Keratinocyte (primary cell): ENCODE measurements at regions not wholly inside any gene's neighbourhood (a gene's known extent, or its start where the extent isn't known, plus 50 kb on each side); places are given as distances from the start of the nearest gene placed in this dataset.

Source experiments
- DNase-seq: peaks from one replicate; pipeline ENCODE4 v3.0.0-alpha.2; 2011; ENCODE audit warnings: low read depth, missing footprints, low spot score
- FAIRE-seq: peaks from 2 replicates; lab custom pipeline; 2011; peaks lifted over from hg19 to GRCh38; lab: Jason Lieb, UNC
- H2AFZ ChIP-seq: 2 replicates; pipeline ENCODE4 v1.6.0; 2012; ENCODE audit warnings: low read length, control low read depth, inconsistent platforms; ENCODE audit not compliant: control insufficient read depth
- H3K27ac ChIP-seq: 2 replicates; pipeline ENCODE4 v1.5.1; 2011; ENCODE audit warnings: low read length; ENCODE audit not compliant: control insufficient read depth, insufficient read depth
- H3K27me3 ChIP-seq: 3 replicates; pipeline ENCODE4 v1.6.0; 2011; ENCODE audit warnings: low read length; ENCODE audit not compliant: control insufficient read depth, insufficient read depth; ENCODE audit errors: extremely low read depth
- H3K36me3 ChIP-seq, 2 experiments: 2 replicates in 1 of 2; 3 replicates in 1 of 2; pipeline ENCODE4 v1.5.1; 2011; ENCODE audit warnings: low read length in 2 of 2, mild to moderate bottlenecking in 1 of 2; ENCODE audit not compliant: control insufficient read depth in 2 of 2, insufficient read depth in 2 of 2; ENCODE audit errors: extremely low read depth in 1 of 2
- H3K4me1 ChIP-seq: 3 replicates; pipeline ENCODE4 v1.5.1; 2011; ENCODE audit warnings: low read length; ENCODE audit not compliant: control insufficient read depth, insufficient read depth; ENCODE audit errors: extremely low read depth
- H3K4me2 ChIP-seq: 3 replicates; pipeline ENCODE4 v1.6.0; 2011; ENCODE audit warnings: low read depth, low read length; ENCODE audit not compliant: control insufficient read depth, insufficient read depth; ENCODE audit errors: extremely low read depth
- H3K4me3 ChIP-seq, 3 experiments: fragments of 200-600 bp in 1 of 3; sonication (generic) in 1 of 3; 2 replicates in 2 of 3; 3 replicates in 1 of 3; pipeline ENCODE4 v1.5.1; 2011 to 2016; ENCODE audit warnings: low read length in 3 of 3, mild to moderate bottlenecking in 3 of 3, control low read depth in 2 of 3, inconsistent platforms in 1 of 3, low read depth in 1 of 3, mixed read lengths in 1 of 3, mixed run types in 1 of 3, moderate library complexity in 1 of 3; ENCODE audit not compliant: control insufficient read depth in 2 of 3, insufficient read depth in 2 of 3; ENCODE audit errors: extremely low read depth in 1 of 3
- H3K79me2 ChIP-seq: 2 replicates; pipeline ENCODE4 v1.6.0; 2012; ENCODE audit warnings: low read length; ENCODE audit not compliant: control insufficient read depth, insufficient read depth
- H3K9ac ChIP-seq: 3 replicates; pipeline ENCODE4 v1.6.0; 2011; ENCODE audit warnings: low read length; ENCODE audit not compliant: control insufficient read depth, insufficient read depth; ENCODE audit errors: extremely low read depth
- H3K9me1 ChIP-seq: 3 replicates; pipeline ENCODE4 v1.6.0; 2011; ENCODE audit warnings: low read length; ENCODE audit not compliant: control insufficient read depth, insufficient read depth; ENCODE audit errors: extremely low read depth
- H3K9me3 ChIP-seq: 2 replicates; pipeline ENCODE4 v1.5.1; 2012; ENCODE audit warnings: low read depth, low read length; ENCODE audit not compliant: control insufficient read depth
- H4K20me1 ChIP-seq: 3 replicates; pipeline ENCODE4 v1.6.0; 2011; ENCODE audit warnings: low read length; ENCODE audit not compliant: control insufficient read depth, insufficient read depth; ENCODE audit errors: extremely low read depth
- CTCF ChIP-seq, 3 experiments: IDR thresholded peaks in 1 of 3; conservative IDR thresholded peaks in 1 of 3; optimal IDR thresholded peaks in 1 of 3; 2 replicates in 2 of 3; 3 replicates in 1 of 3; pipeline versions ENCODE3 to v1.5.1; 2011; ENCODE audit warnings: low read length in 3 of 3, mild to moderate bottlenecking in 3 of 3, moderate library complexity in 2 of 3, control low read depth in 1 of 3, inconsistent platforms in 1 of 3; ENCODE audit not compliant: insufficient read depth in 2 of 3; ENCODE audit errors: extremely low read depth in 1 of 3
- EZH2 ChIP-seq: IDR thresholded peaks from one replicate; pipeline ENCODE4 v1.6.1; 2012; ENCODE audit warnings: inconsistent platforms, mild to moderate bottlenecking, low read length, moderate library complexity
- dilution Hi-C: fragments of 300-500 bp; cut with MboI; formaldehyde crosslinking; loops from one replicate; pipeline ENCODE4 v1.7.0; 2020; ENCODE audit warnings: low sequenced_read_pairs; ENCODE audit not compliant: extremely low pct_ligation_motif_present

GRCh38 chrX:10847333-10847732, 226.9 kb upstream of the MID1 start:
- TF ChIP-seq EZH2 (no peak), CTCF (optimal IDR thresholded peaks at IDR 0.05 in 1 of 3, IDR thresholded peaks at IDR 0.05 in 1 of 3, conservative IDR thresholded peaks at IDR 0.05 in 1 of 3; ENCODE audit: extremely low read depth in 1 of 3, insufficient read depth in 2 of 3, low read length in 3 of 3) (no peak)
- Histone ChIP-seq H3K4me1 (no peaks in the 10 kb centered on the region), H3K9me3 (no peaks in the 10 kb centered on the region), H3K4me2 (no peak overlapping the region), H3K4me3 (no peak overlapping the region), H3K9me1 (no peaks in the 10 kb centered on the region), H3K36me3 (no peaks in the 10 kb centered on the region), H3K27ac (no peak overlapping the region), H3K27me3 (no peaks in the 10 kb centered on the region), H2AFZ (no peak overlapping the region), H3K9ac (no peak overlapping the region), H4K20me1 (no peaks in the 10 kb centered on the region), H3K79me2 (no peaks in the 10 kb centered on the region)
- FAIRE-seq (no peak), DNase-seq (no peak)
- dilution Hi-C loops, result no loop called here

GRCh38 chrX:10851809-10852208, 231.4 kb upstream of the MID1 start:
- Histone ChIP-seq H3K36me3 (no peaks in the 10 kb centered on the region), H3K9me1 (no peaks in the 10 kb centered on the region), H3K9ac (no peak overlapping the region), H3K79me2 (no peaks in the 10 kb centered on the region), H3K4me1 (no peaks in the 10 kb centered on the region), H3K9me3 (no peaks in the 10 kb centered on the region), H3K4me3 (no peak overlapping the region), H3K4me2 (no peak overlapping the region), H2AFZ (no peak overlapping the region), H4K20me1 (no peaks in the 10 kb centered on the region), H3K27ac (no peak overlapping the region), H3K27me3 (no peaks in the 10 kb centered on the region)
- TF ChIP-seq CTCF (optimal IDR thresholded peaks at IDR 0.05 in 1 of 3, IDR thresholded peaks at IDR 0.05 in 1 of 3, conservative IDR thresholded peaks at IDR 0.05 in 1 of 3; ENCODE audit: extremely low read depth in 1 of 3, insufficient read depth in 2 of 3, low read length in 3 of 3) (no peak), EZH2 (no peak)
- no peak for DNase-seq
- dilution Hi-C loops, result no loop called here
- FAIRE-seq, result no peak
